HAP-1 (cell line): ENCODE measurements at regions not wholly inside any gene's neighbourhood (a gene's known extent, or its start where the extent isn't known, plus 50 kb on each side); places are given as distances from the start of the nearest gene placed in this dataset.

Source experiments
- DNase-seq, 2 experiments: peaks; one replicate each; pipeline ENCODE4 v3.0.0-alpha.2; 2016 to 2020; ENCODE audit warnings: low spot score in 2 of 2
- H3K27me3 ChIP-seq: fragments of 250-450 bp; sonication (Bioruptor Pico); 2 replicates; pipeline ENCODE4 v1.5.1; 2020; ENCODE audit warnings: low read depth, mild to moderate bottlenecking, moderate library complexity
- H3K36me3 ChIP-seq: fragments of 250-450 bp; sonication (Bioruptor Pico); replicated peaks from 2 replicates; pipeline ENCODE4 v1.5.1; 2020; ENCODE audit warnings: mild to moderate bottlenecking
- H3K4me1 ChIP-seq: fragments of 250-450 bp; sonication (Bioruptor Pico); 2 replicates; pipeline ENCODE4 v1.5.1; 2020; ENCODE audit warnings: mild to moderate bottlenecking
- H3K4me3 ChIP-seq: fragments of 250-450 bp; sonication (Bioruptor Pico); 2 replicates; pipeline ENCODE4 v1.5.1; 2020; ENCODE audit warnings: mild to moderate bottlenecking, moderate library complexity
- H3K9me3 ChIP-seq: fragments of 250-450 bp; sonication (Bioruptor Pico); 2 replicates; pipeline ENCODE4 v1.5.1; 2020; ENCODE audit warnings: mild to moderate bottlenecking, moderate library complexity
- in situ Hi-C: fragments of 300-500 bp; cut with MboI; formaldehyde crosslinking; loops from 3 replicates; pipeline ENCODE4 v1.14.3; 2020; ENCODE audit warnings: low sequenced_read_pairs, inconsistent platforms, mixed read lengths

- Histone ChIP-seq H3K4me1 (peaks cover 6% of the 10 kb centered on the region), H3K4me3 (no peak overlapping the region), H3K27me3 (no peaks in the 10 kb centered on the region), H3K36me3 (no peaks in the 10 kb centered on the region), H3K9me3 (no peaks in the 10 kb centered on the region)
- in situ Hi-C loops: no loop called here
- no peak for DNase-seq
These were observed 56.1 kb downstream of the BTG1 start for GRCh38 chr12:92089559-92089958.

- Histone ChIP-seq H3K27me3 (no peaks in the 10 kb centered on the region), H3K9me3 (no peaks in the 10 kb centered on the region), H3K4me1 (peaks cover 6% of the 10 kb centered on the region), H3K36me3 (no peaks in the 10 kb centered on the region), H3K4me3 (no peak overlapping the region)
- DNase-seq: peak in 1 of 2 experiments; percentile 40
- in situ Hi-C loops: no loop called here
These were observed 56.8 kb downstream of the BTG1 start for GRCh38 chr12:92088805-92089204.

DNA sequence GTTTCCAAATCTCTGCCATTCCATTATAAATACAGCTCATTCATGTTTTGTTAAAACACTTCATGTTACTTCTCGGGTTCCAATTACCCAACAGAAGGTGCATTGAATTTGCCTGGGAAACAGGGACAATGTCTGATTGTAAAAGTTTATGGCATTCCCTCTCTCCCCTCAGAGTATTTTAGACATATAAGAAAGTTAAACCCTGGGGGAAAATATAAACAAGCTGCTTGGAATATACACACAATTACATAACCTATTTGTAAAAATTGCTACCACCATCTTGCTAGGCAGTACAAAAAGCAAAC is 60.0 kb downstream of the BTG1 start:
- in situ Hi-C loops: no loop called here
- Histone ChIP-seq H3K9me3 (no peaks in the 10 kb centered on the region), H3K27me3 (no peaks in the 10 kb centered on the region), H3K36me3 (no peaks in the 10 kb centered on the region), H3K4me3 (no peak overlapping the region), H3K4me1 (peaks cover 10% of the 10 kb centered on the region)
- DNase-seq: no peak

- H3K27me3 ChIP-seq: no peaks in the 10 kb centered on the region
- in situ Hi-C loops: no loop called here
- peaks cover 14% of the 10 kb centered on the region for H3K4me1 ChIP-seq
- H3K4me3 ChIP-seq: no peak overlapping the region
- no peaks in the 10 kb centered on the region for H3K9me3 ChIP-seq
- no peaks in the 10 kb centered on the region for H3K36me3 ChIP-seq
- no peak for DNase-seq
These were observed 60.5 kb downstream of the BTG1 start for GRCh38 chr12:92085040-92085735.

- DNase-seq: no peak
- no peaks in the 10 kb centered on the region for H3K27me3 ChIP-seq
- no peaks in the 10 kb centered on the region for H3K36me3 ChIP-seq
- no peaks in the 10 kb centered on the region for H3K9me3 ChIP-seq
- H3K4me1 ChIP-seq: peaks cover 15% of the 10 kb centered on the region
- no peak overlapping the region for H3K4me3 ChIP-seq
- in situ Hi-C loops: no loop called here
These were observed 64.7 kb downstream of the BTG1 start for GRCh38 chr12:92080911-92081285.

DNA sequence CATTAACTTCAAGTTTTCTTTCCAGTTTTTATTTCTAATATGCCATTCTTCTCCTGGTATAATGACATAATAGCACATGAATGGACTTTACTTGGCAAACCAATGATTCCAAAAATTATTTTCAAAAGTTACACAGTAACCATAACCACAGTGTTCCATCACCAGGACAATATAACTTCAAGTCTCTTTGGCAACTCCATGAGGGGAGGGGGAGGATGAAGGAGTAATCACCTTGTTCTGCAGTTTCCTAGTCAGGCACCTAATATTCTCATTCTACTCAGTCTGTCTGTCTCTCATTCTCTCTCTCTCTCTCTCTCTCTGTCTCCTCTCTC is 66.6 kb downstream of the BTG1 start:
- Histone ChIP-seq H3K4me1 (peaks cover 11% of the 10 kb centered on the region), H3K36me3 (no peaks in the 10 kb centered on the region), H3K9me3 (no peaks in the 10 kb centered on the region), H3K27me3 (no peaks in the 10 kb centered on the region), H3K4me3 (no peak overlapping the region)
- in situ Hi-C loops: no loop called here
- DNase-seq: no peak

DNA sequence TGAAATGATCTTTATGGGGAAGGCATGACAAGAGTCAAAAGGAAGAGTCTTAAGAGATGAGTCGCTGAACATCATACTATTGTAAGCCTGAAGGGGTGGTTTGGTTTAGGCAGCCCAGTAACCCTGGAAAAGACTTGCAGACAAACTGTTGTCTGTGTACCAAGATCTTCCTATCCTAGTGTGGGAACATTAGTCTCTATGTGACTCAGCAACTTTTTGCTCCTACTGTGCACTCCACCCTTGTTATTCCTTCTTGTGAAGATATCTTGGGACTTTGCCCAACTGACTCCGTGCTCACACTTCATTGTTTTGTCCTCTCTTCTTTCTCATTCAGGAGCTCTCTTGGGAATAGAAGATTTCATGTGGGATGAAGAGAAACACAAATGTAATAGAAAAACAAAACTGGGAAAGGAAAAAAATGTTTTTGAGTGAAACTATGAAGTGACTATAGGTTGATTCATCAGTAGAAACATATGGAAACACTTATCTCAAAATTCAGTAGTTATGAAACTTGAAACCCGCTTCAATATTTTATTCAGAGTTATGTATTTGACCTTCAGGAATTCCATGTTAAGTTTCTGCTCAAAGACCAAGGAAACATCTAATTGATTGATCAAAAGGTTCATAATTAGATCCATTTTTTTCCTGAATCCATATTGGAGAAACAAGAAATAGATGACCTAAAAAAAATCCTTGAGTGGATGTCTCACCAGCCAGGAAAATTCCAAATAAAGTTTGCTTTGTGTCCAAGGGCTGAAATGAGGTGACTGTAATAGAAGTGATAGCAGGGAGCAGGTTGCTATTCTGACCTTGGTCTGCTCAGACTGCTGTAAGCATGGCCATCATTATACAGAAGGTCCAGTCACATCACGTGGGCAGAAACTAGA is 67.2 kb downstream of the BTG1 start:
- Histone ChIP-seq H3K9me3 (no peaks in the 10 kb centered on the region), H3K4me1 (peaks cover 11% of the 10 kb centered on the region), H3K4me3 (no peak overlapping the region), H3K27me3 (no peaks in the 10 kb centered on the region), H3K36me3 (no peaks in the 10 kb centered on the region)
- no peak for DNase-seq
- in situ Hi-C loops: no loop called here

DNA sequence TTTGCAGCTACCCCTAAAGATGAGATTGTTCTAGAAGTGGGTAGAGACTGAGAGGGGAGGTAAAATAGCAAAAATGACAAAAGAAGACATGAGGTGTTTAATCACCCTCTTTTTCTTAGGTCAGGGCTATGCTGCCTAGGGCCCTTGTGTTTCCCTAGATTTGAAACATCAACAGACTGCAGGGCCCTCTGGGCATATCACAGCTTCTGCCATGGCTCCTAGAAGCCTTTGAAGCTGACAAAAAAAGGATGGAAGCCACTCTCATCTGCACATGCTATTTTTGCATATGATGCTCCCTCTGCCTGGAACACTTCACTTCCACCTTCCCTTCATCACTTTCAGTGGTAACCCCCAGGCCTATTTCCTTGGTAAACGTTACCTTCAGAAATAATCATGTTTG is 68.1 kb downstream of the BTG1 start:
- Histone ChIP-seq H3K27me3 (no peaks in the 10 kb centered on the region), H3K36me3 (no peaks in the 10 kb centered on the region), H3K9me3 (no peaks in the 10 kb centered on the region), H3K4me3 (no peak overlapping the region), H3K4me1 (peaks cover 11% of the 10 kb centered on the region)
- no peak for DNase-seq
- in situ Hi-C loops: no loop called here

DNA sequence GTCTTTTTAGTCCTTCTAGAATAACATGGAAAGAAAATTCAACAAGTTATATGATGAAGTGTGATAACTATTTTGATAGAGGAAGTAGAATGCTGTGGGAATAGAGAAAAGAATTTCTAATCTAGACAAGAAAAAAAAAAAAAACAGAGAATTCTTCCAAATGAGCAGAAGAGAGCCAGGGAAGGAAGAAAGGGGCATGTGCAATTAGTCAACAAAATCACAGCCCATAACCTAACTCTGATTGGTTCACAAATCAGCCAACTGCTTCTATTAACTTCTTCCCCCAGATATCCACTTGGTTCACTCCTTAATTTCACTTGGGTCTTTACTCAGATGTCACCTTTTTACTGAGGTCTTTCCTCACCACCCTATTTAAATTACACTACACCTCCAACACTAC is 69.5 kb downstream of the BTG1 start:
- in situ Hi-C loops: no loop called here
- no peaks in the 10 kb centered on the region for H3K27me3 ChIP-seq
- no peak for DNase-seq
- no peaks in the 10 kb centered on the region for H3K9me3 ChIP-seq
- no peak overlapping the region for H3K4me3 ChIP-seq
- no peaks in the 10 kb centered on the region for H3K36me3 ChIP-seq
- H3K4me1 ChIP-seq: peaks cover 16% of the 10 kb centered on the region

- no peak for DNase-seq
- H3K4me1 ChIP-seq: peaks cover 11% of the 10 kb centered on the region
- no peaks in the 10 kb centered on the region for H3K27me3 ChIP-seq
- in situ Hi-C loops: no loop called here
- no peaks in the 10 kb centered on the region for H3K9me3 ChIP-seq
- no peak overlapping the region for H3K4me3 ChIP-seq
- H3K36me3 ChIP-seq: no peaks in the 10 kb centered on the region
These were observed 70.2 kb downstream of the BTG1 start for GRCh38 chr12:92075425-92075914.

DNA sequence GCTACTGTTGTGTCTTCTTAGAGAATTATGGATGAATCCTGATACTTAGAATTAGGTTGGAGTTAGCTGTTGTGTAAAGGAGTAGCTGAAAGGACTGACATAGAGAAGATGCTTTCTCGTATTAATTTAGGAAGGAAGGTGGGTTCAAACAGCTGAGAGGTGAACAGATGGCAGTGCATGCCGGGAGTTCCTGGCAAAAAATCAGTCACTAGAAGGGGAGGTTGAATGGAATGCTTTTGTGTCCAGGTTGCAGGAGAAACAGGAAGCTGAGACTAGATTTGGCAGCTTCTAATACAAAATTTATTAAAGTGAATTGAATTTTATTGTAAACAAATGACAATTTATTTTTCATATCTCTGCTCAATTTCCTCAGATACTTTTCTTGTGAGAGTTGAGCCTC is 70.8 kb downstream of the BTG1 start:
- H3K36me3 ChIP-seq: no peaks in the 10 kb centered on the region
- H3K9me3 ChIP-seq: no peaks in the 10 kb centered on the region
- in situ Hi-C loops: no loop called here
- peaks cover 6% of the 10 kb centered on the region for H3K4me1 ChIP-seq
- no peak for DNase-seq
- H3K27me3 ChIP-seq: no peaks in the 10 kb centered on the region
- H3K4me3 ChIP-seq: no peak overlapping the region

DNA sequence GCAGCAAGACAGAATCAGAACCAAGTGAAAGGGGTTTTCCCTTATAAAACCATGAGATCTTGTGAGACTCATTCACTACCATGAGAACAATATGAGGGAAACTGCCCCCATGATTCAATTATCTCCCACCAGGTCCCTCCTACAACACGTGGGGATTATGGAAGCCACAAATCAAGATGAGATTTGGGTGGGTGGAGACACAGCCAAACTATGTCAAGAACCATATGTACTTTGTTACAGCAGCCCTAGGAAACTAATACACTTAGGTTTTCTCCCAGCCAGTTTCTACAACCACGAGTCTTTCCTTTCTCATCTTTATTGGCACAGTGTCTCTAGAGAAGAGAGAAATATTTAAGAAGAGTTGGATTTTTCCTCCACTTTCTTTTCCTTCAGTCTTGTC is 72.6 kb downstream of the BTG1 start:
- Histone ChIP-seq H3K4me1 (peaks cover 9% of the 10 kb centered on the region), H3K9me3 (no peaks in the 10 kb centered on the region), H3K36me3 (no peaks in the 10 kb centered on the region), H3K27me3 (no peaks in the 10 kb centered on the region), H3K4me3 (no peak overlapping the region)
- in situ Hi-C loops: no loop called here
- DNase-seq: no peak

DNA sequence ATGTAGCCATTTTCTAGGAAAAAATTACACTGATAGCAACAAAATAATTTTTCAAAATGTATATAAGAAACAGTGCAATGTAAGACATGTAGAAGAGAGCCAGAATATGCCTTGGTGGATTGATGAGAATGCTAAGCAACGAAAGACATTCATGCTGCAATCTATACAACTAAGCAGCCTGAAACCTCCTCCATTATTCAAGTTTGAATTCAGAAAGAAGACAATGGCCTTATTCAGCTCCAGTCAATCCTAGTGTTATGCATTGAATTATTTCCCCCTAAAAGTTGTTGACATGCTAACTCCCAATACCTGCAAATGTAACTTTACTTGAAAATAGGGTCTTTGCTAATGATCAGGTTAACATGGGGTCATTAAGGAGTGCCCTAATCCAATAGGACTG is 73.5 kb downstream of the BTG1 start:
- DNase-seq: peak in 1 of 2 experiments; percentile 18
- no peaks in the 10 kb centered on the region for H3K36me3 ChIP-seq
- no peak overlapping the region for H3K4me3 ChIP-seq
- H3K4me1 ChIP-seq: peaks cover 9% of the 10 kb centered on the region
- in situ Hi-C loops: no loop called here
- H3K9me3 ChIP-seq: no peaks in the 10 kb centered on the region
- H3K27me3 ChIP-seq: no peaks in the 10 kb centered on the region

DNA sequence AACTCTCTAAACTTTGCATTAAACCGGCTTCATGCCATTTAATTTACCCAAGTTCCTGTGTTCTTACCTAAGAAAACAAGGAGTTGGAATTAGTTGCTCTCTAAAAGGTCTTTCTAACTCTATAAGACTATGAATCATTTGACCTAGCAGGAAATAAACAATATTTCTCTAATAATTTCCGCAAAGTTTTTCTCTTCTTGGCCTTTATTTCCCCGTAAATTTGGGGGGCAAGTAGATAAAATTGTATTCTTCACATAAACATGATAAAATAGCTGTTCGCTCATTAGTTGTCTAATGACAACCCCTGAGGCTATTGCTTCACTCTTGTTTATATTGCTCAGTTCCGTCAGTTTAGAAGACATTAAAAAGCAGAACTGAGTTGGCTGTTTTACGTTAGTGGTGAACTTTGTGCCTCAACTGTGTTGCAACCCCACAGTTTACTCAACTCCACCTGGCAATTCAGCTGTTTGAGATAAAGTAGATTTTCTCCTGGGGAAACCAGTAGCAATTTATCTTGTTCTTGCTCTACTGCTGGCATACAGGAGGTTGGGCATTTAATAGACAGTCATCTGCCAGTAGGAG is 74.7 kb downstream of the BTG1 start:
- Histone ChIP-seq H3K4me1 (peaks cover 9% of the 10 kb centered on the region), H3K27me3 (no peaks in the 10 kb centered on the region), H3K9me3 (no peaks in the 10 kb centered on the region), H3K36me3 (no peaks in the 10 kb centered on the region), H3K4me3 (no peak overlapping the region)
- DNase-seq: no peak
- in situ Hi-C loops: no loop called here
